ENCODE measurements at regions not wholly inside any gene's neighbourhood (a gene's known extent, or its start where the extent isn't known, plus 50 kb on each side); places are given as distances from the start of the nearest gene placed in this dataset.

- Mint-ChIP-seq H3K27me3 (peaks cover 2% of the 10 kb centered on the region), H3K4me3 (no peak overlapping the region), H3K27ac (no peak overlapping the region), H3K36me3 (ENCODE audit: low read depth) (no peaks in the 10 kb centered on the region), H3K9me3 (no peaks in the 10 kb centered on the region), H3K4me1 (no peaks in the 10 kb centered on the region)
- no peak for DNase-seq
- ATAC-seq, result no peak
These were observed 707.6 kb downstream of the QKI start for GRCh38 chr6:164122109-164122508.

DNA sequence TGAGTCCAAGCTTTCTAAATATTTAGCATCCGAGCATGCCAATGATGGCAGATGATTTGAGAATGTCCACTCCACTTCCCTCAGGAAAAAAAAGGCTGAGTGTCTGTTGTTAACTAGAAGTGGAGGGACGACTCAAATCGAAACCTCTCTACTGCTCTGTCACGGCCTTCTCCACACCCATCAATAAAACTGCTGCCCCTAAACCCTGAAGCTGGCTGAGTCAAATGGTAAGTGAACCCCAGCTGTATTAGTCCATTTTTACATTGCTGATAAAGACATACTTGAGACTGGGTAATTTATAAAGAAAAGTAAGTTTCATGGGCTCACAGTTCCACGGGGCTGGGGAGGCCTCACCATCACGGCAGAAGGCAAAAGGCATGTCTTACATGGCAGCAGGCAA lies 707.0 kb downstream of the QKI start:
- Mint-ChIP-seq H3K9me3 (no peaks in the 10 kb centered on the region), H3K36me3 (ENCODE audit: low read depth) (no peaks in the 10 kb centered on the region), H3K27me3 (peaks cover 2% of the 10 kb centered on the region), H3K4me3 (no peak overlapping the region), H3K27ac (no peak overlapping the region), H3K4me1 (no peaks in the 10 kb centered on the region)
- ATAC-seq (no peak), DNase-seq (no peak)

- Mint-ChIP-seq H3K4me1 (no peaks in the 10 kb centered on the region), H3K36me3 (ENCODE audit: low read depth) (no peaks in the 10 kb centered on the region), H3K4me3 (no peak overlapping the region), H3K27me3 (peaks cover 12% of the 10 kb centered on the region), H3K9me3 (peaks cover 8% of the 10 kb centered on the region), H3K27ac (no peak overlapping the region)
- ATAC-seq (no peak), DNase-seq (no peak)
These were observed 700.1 kb downstream of the QKI start for GRCh38 chr6:164114651-164115050.

DNA sequence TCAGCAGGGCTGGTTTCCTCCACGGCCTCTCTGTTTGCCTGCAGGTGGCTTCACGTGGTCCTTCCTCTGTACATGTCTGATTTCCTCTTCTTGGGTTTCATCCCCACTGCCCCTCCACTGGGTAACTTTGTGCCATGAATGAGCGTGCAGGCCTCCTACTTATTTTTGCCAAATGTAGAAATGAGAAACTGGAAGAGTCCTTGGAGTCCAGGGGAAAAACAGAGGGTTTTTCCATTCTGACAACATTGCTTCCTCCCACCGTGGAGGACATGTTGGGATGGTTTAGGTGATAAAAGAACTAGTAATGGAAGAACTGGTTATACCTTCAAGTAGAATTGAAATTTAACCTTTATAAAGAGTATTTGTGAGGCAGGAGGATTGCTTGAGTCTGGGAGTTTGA lies 699.5 kb downstream of the QKI start:
- Mint-ChIP-seq H3K27me3 (peaks cover 18% of the 10 kb centered on the region), H3K36me3 (ENCODE audit: low read depth) (no peaks in the 10 kb centered on the region), H3K4me1 (no peaks in the 10 kb centered on the region), H3K9me3 (peaks cover 8% of the 10 kb centered on the region), H3K4me3 (no peak overlapping the region), H3K27ac (no peak overlapping the region)
- ATAC-seq (no peak), DNase-seq (no peak)

GRCh38 chr6:164113637-164114036 lies 699.1 kb downstream of the QKI start:
- peaks cover 8% of the 10 kb centered on the region for H3K9me3 Mint-ChIP-seq
- H3K27ac Mint-ChIP-seq, result no peak overlapping the region
- ATAC-seq (no peak), DNase-seq (no peak)
- H3K27me3 Mint-ChIP-seq, result peaks cover 22% of the 10 kb centered on the region
- H3K36me3 Mint-ChIP-seq (ENCODE audit: low read depth), result no peaks in the 10 kb centered on the region
- no peak overlapping the region for H3K4me3 Mint-ChIP-seq
- no peaks in the 10 kb centered on the region for H3K4me1 Mint-ChIP-seq

DNA sequence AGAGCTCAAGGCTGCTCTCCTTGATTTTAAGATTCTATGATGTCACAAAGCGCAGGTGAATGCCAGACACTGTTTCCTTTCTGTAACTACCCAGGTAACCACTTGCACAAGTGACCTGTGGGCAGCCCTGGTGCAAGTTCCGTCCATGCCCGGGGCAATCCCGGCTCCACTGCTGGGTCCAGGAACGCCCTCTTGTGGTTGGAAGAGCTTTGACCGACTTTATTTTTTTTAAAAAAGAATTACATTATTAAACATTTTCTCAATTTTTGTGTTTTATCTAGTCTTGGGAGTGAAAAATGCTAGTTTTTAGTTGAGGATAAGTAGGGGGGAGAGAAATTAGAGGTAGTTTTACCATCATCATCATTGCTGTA lies 695.2 kb downstream of the QKI start:
- Mint-ChIP-seq H3K27ac (no peak overlapping the region), H3K27me3 (peaks cover 27% of the 10 kb centered on the region), H3K4me1 (no peaks in the 10 kb centered on the region), H3K9me3 (peaks cover 8% of the 10 kb centered on the region), H3K4me3 (no peak overlapping the region), H3K36me3 (ENCODE audit: low read depth) (no peaks in the 10 kb centered on the region)
- DNase-seq, result no peak
- no peak for ATAC-seq

GRCh38 chr6:164108869-164109769 lies 694.6 kb downstream of the QKI start:
- H3K27ac Mint-ChIP-seq, result no peak overlapping the region
- no peak for DNase-seq
- H3K4me3 Mint-ChIP-seq, result no peak overlapping the region
- H3K36me3 Mint-ChIP-seq (ENCODE audit: low read depth), result no peaks in the 10 kb centered on the region
- peaks cover 24% of the 10 kb centered on the region for H3K27me3 Mint-ChIP-seq
- ATAC-seq, result no peak
- no peaks in the 10 kb centered on the region for H3K4me1 Mint-ChIP-seq
- H3K9me3 Mint-ChIP-seq, result peaks cover 8% of the 10 kb centered on the region

DNA sequence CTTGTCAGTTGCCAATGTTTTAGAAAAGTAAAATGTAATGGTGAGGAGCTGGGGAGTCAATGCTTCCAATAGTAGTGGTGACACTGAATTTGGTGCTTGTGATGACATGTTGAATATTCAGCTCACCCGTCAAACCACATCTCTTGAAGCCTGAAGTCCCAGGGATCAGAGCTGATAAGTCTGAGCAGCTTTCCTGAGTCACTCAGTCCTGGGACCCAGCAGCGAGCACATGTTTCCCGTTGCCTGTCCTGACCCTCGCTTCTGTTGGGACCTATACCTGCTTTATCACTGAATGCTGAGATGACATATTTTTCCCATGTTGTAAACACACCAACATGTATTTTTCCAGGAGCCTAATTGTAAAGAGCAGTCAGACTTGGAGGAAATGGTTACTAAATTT lies 693.6 kb downstream of the QKI start:
- Mint-ChIP-seq H3K27ac (no peak overlapping the region), H3K27me3 (peaks cover 24% of the 10 kb centered on the region), H3K4me1 (no peaks in the 10 kb centered on the region), H3K36me3 (ENCODE audit: low read depth) (no peaks in the 10 kb centered on the region), H3K4me3 (no peak overlapping the region), H3K9me3 (peaks cover 7% of the 10 kb centered on the region)
- no peak for ATAC-seq
- DNase-seq, result no peak

- H3K4me1 Mint-ChIP-seq, result no peaks in the 10 kb centered on the region
- no peak overlapping the region for H3K4me3 Mint-ChIP-seq
- peaks cover 24% of the 10 kb centered on the region for H3K27me3 Mint-ChIP-seq
- DNase-seq, result no peak
- no peaks in the 10 kb centered on the region for H3K36me3 Mint-ChIP-seq (ENCODE audit: low read depth)
- H3K27ac Mint-ChIP-seq, result no peak overlapping the region
- H3K9me3 Mint-ChIP-seq, result peaks cover 4% of the 10 kb centered on the region
- no peak for ATAC-seq
These were observed 692.9 kb downstream of the QKI start for GRCh38 chr6:164107297-164107995.

GRCh38 chr6:164106345-164106769 lies 691.8 kb downstream of the QKI start:
- ATAC-seq, result no peak
- peaks cover 27% of the 10 kb centered on the region for H3K27me3 Mint-ChIP-seq
- no peaks in the 10 kb centered on the region for H3K36me3 Mint-ChIP-seq (ENCODE audit: low read depth)

DNA sequence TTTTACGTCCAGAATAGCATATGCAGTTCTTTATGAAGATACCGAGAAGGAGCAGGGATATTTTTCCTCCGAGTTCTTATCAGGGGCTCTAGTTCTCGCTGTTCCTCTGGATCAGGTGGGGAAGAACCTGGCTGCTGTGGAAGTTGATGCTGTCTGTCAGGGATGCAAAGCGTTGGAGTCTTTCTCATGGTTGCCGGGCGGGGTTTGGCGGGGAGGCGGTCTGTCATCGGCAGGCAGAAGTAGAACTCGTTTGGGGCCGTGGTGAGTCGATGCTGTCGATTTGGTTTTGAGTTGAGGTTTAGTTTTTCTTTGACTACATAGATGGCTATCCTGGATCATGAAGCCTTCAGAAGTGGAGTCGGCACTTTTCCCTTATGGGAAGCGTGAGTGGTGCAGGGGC lies 691.2 kb downstream of the QKI start:
- Mint-ChIP-seq H3K36me3 (ENCODE audit: low read depth) (no peaks in the 10 kb centered on the region), H3K27ac (no peak overlapping the region), H3K9me3 (peaks cover 4% of the 10 kb centered on the region), H3K27me3 (peaks cover 27% of the 10 kb centered on the region), H3K4me1 (no peaks in the 10 kb centered on the region), H3K4me3 (no peak overlapping the region)
- DNase-seq, result no peak
- ATAC-seq, result no peak

More at GRCh38 chr6:164106345-164106769, 691.8 kb downstream of the QKI start:
- Mint-ChIP-seq H3K4me1 (no peaks in the 10 kb centered on the region), H3K27ac (no peak overlapping the region), H3K9me3 (peaks cover 4% of the 10 kb centered on the region), H3K4me3 (no peak overlapping the region)
- no peak for DNase-seq

GRCh38 chr6:164104432-164104831 lies 689.9 kb downstream of the QKI start:
- DNase-seq (no peak), ATAC-seq (no peak)
- H3K9me3 Mint-ChIP-seq, result no peaks in the 10 kb centered on the region
- H3K27me3 Mint-ChIP-seq, result peaks cover 16% of the 10 kb centered on the region
- no peaks in the 10 kb centered on the region for H3K4me1 Mint-ChIP-seq
- H3K36me3 Mint-ChIP-seq (ENCODE audit: low read depth), result no peaks in the 10 kb centered on the region
- no peak overlapping the region for H3K27ac Mint-ChIP-seq
- H3K4me3 Mint-ChIP-seq, result no peak overlapping the region

- no peak overlapping the region for H3K4me3 Mint-ChIP-seq
- no peak for ATAC-seq
These were observed 688.2 kb downstream of the QKI start for GRCh38 chr6:164102693-164103092.

GRCh38 chr6:164101859-164102258 lies 687.3 kb downstream of the QKI start:
- no peak overlapping the region for H3K27ac Mint-ChIP-seq
- no peak overlapping the region for H3K4me3 Mint-ChIP-seq
- DNase-seq (no peak), ATAC-seq (no peak)
- H3K9me3 Mint-ChIP-seq, result no peaks in the 10 kb centered on the region
- no peaks in the 10 kb centered on the region for H3K4me1 Mint-ChIP-seq
- H3K36me3 Mint-ChIP-seq (ENCODE audit: low read depth), result no peaks in the 10 kb centered on the region
- peaks cover 4% of the 10 kb centered on the region for H3K27me3 Mint-ChIP-seq

More at GRCh38 chr6:164102693-164103092, 688.2 kb downstream of the QKI start:
- H3K27me3 Mint-ChIP-seq, result peaks cover 8% of the 10 kb centered on the region
- no peaks in the 10 kb centered on the region for H3K36me3 Mint-ChIP-seq (ENCODE audit: low read depth)
- no peak for DNase-seq
- no peaks in the 10 kb centered on the region for H3K4me1 Mint-ChIP-seq
- H3K9me3 Mint-ChIP-seq, result no peaks in the 10 kb centered on the region
- H3K27ac Mint-ChIP-seq, result no peak overlapping the region

DNA sequence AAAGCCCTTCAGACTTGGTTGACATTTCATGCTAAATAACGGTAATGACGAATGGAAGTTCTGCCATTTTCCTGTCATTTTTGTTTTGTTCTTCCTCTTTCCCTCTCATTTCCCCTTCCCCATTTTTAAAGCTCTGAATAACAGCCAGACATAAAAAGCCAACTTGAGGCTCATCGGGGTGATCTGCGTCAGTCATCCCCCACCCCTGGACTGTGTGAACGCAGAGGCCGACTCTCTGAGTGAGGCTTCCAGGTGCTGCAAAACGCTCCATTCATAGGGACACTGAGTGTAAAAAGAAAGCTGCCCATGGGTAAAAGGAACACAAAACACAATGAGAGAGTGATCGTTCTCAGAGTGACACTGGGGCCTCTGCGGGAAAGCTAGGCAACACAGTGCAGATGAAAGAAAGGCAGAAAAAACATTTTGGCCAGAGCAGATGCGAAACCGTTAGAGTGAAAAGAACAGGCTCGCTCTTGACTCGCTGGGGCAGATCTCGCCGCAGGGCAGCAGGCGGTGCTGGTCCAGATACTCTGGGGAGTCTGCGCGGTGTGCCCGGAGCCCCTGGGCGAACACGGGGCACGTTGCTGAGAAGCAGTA lies 684.8 kb downstream of the QKI start:
- Mint-ChIP-seq H3K4me3 (no peak overlapping the region), H3K4me1 (no peaks in the 10 kb centered on the region), H3K27ac (no peak overlapping the region), H3K27me3 (peaks cover 4% of the 10 kb centered on the region), H3K36me3 (ENCODE audit: low read depth) (no peaks in the 10 kb centered on the region), H3K9me3 (peaks cover 7% of the 10 kb centered on the region)
- ATAC-seq, result no peak
- DNase-seq, result no peak

Measured in activated naive CD8-positive, alpha-beta T cell treated with anti-CD3 and anti-CD28 coated beads, Interleukin-2, amount 50 U/mL, for 24 hours (primary cell).